Right atrium auricular region (tissue), 2 donors: ENCODE measurements at regions not wholly inside any gene's neighbourhood (a gene's known extent, or its start where the extent isn't known, plus 50 kb on each side); places are given as distances from the start of the nearest gene placed in this dataset.

Source experiments
- DNase-seq: peaks from one replicate; pipeline ENCODE4 v3.0.0-alpha.2; 2019; ENCODE audit warnings: low spot score
- H3K27ac ChIP-seq, 2 donors: fragments of 200-600 bp; sonication (generic); 1 replicate in 1 of 2; 2 replicates in 1 of 2; pipeline ENCODE4 v1.5.1; 2016 to 2019
- H3K27me3 ChIP-seq, 2 donors: fragments of 200-600 bp; sonication (generic); one replicate each; pipeline versions ENCODE4 v1.5.1 to v1.6.0; 2017 to 2019
- H3K36me3 ChIP-seq: fragments of 200-600 bp; sonication (generic); one replicate; pipeline ENCODE4 v1.5.1; 2016
- H3K4me1 ChIP-seq, 2 donors: fragments of 200-600 bp; sonication (generic); one replicate each; pipeline versions ENCODE4 v1.5.1 to v1.6.0; 2017 to 2019
- H3K4me3 ChIP-seq, 2 donors: fragments of 200-600 bp; sonication (generic); 1 replicate in 1 of 2; 2 replicates in 1 of 2; pipeline ENCODE4 v1.5.1; 2017 to 2019; ENCODE audit warnings: mild to moderate bottlenecking in 1 of 2, moderate library complexity in 1 of 2
- H3K9me3 ChIP-seq, 2 donors: fragments of 200-600 bp; sonication (generic); one replicate each; pipeline ENCODE4 v1.5.1; 2019
- TF ChIP-seq, protein P1 (sequence below), 2 donors: fragments of 200-600 bp; sonication (generic); IDR thresholded peaks; one replicate each; pipeline ENCODE4 v1.5.1; 2019; ENCODE audit warnings: antibody characterized with exemption in 2 of 2

DNA sequence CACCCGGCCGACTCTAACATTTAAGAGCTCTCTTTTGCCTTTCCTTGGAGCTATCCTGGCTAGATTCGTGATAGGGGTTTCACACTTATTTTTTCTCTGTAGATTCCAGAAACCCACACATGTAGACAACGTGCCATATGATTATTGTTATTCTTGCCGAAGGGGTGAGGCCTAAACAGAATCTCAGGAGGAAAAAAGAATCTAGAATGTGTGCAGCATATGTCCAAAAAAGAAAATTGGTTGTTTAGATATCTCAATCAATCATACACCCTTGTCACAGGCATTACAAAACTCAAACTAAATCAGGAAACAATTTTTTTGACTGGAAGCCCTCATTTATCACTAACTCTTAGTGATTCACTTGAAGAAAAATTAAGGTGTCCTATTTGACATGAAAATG, 66.9 kb upstream of the TGM3 start:
- Histone ChIP-seq H3K27me3 (no peaks in the 10 kb centered on the region), H3K27ac (no peak overlapping the region), H3K36me3 (no peaks in the 10 kb centered on the region), H3K4me1 (no peaks in the 10 kb centered on the region), H3K4me3 (no peak overlapping the region), H3K9me3 (no peaks in the 10 kb centered on the region)
- no peak for DNase-seq
- TF ChIP-seq, protein P1, sequence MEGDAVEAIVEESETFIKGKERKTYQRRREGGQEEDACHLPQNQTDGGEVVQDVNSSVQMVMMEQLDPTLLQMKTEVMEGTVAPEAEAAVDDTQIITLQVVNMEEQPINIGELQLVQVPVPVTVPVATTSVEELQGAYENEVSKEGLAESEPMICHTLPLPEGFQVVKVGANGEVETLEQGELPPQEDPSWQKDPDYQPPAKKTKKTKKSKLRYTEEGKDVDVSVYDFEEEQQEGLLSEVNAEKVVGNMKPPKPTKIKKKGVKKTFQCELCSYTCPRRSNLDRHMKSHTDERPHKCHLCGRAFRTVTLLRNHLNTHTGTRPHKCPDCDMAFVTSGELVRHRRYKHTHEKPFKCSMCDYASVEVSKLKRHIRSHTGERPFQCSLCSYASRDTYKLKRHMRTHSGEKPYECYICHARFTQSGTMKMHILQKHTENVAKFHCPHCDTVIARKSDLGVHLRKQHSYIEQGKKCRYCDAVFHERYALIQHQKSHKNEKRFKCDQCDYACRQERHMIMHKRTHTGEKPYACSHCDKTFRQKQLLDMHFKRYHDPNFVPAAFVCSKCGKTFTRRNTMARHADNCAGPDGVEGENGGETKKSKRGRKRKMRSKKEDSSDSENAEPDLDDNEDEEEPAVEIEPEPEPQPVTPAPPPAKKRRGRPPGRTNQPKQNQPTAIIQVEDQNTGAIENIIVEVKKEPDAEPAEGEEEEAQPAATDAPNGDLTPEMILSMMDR (IDR thresholded peaks at IDR 0.05): no peak

DNA sequence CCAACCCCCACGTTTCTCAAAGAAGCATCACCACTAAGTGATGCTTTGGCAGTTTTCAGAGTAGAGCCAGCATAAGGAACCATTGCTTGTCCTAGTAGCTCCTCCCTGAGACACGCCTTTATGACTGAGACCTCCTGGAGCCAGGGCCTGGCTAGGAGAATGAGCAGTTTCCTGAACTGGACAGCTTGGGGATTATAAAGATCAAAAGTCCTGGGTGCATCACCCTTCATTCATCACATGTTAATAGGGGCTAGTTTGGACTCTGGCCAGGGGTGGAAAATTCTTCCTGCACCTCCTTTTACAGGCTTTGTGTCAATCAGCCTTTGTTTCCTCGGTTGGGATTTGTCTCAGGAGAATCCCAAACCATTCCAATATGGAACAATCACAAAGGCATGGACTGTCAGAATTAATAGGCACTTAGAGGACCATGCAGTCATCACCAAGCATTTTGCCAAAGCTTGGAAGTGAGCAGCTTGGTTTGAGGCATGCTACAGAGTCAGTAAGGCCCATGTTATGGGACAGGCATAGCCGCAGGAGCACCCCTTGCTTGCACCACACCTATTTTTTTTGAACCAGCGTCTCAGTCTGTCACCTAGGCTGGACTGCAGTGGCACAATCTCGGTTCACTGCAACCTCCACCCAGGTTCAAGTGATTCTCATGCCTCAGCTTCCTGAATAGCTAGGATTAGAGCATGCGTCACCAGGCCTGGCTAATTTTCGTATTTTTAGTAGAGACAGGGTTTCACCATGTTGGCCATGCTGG, 64.9 kb upstream of the TGM3 start:
- Histone ChIP-seq H3K36me3 (no peaks in the 10 kb centered on the region), H3K4me3 (no peak overlapping the region), H3K9me3 (no peaks in the 10 kb centered on the region), H3K4me1 (no peaks in the 10 kb centered on the region), H3K27ac (no peak overlapping the region), H3K27me3 (no peaks in the 10 kb centered on the region)
- DNase-seq: no peak
- TF ChIP-seq, protein P1 (IDR thresholded peaks at IDR 0.05): no peak

DNA sequence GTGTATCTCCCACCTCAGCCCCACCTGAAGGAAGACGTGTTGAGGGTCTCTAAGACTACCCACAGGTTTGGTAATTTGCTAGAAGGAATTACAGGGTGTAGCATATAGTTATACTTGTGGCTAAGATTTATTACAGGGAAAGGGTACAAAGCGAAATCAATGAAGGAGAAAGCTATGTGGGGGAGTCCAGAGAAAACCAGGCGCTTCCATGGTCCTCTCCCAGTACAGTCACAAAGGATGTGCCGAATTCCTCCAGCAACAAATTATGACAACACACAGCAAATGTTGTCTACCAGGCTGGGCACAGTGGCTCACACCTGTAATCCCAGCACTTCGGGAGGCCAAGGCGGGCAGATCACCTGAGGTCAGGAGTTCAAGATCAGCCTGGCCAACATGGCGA, 64.1 kb upstream of the TGM3 start:
- TF ChIP-seq, protein P1 (IDR thresholded peaks at IDR 0.05): no peak
- H3K36me3 ChIP-seq: no peaks in the 10 kb centered on the region

DNA sequence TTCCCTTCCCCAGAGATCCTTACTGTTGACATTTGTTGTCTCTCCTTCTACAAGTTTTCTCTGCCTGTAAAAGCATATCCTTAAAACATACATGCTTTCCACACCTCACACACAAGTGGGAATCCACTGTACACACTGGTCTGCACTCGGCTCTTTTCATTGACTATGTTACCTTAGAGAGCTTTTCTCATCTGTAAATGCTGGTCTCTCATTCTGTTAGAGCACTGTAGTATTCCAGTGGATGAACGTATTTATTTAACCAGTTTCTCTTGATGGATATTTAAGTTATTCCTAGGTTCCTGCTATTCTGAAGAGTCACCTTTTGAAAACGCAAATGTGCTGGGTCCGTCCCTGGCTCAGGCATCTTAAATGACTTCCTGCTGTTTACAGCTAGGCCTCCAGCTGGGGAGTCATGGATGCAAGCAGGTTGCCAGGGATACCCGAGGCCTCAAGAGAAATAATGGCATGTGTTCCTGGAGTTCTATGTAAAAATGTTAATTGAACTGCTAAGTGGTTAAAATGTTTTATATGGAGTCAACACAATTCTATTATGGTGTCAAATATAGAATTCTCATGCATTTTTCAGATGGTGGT, 61.1 kb upstream of the TGM3 start:
- Histone ChIP-seq H3K4me1 (no peaks in the 10 kb centered on the region), H3K27ac (no peak overlapping the region), H3K9me3 (no peaks in the 10 kb centered on the region), H3K36me3 (no peaks in the 10 kb centered on the region), H3K27me3 (no peaks in the 10 kb centered on the region), H3K4me3 (no peak overlapping the region)
- TF ChIP-seq, protein P1 (IDR thresholded peaks at IDR 0.05): no peak
- DNase-seq: no peak

More for the DNA sequence above, 64.1 kb upstream of the TGM3 start:
- Histone ChIP-seq H3K9me3 (no peaks in the 10 kb centered on the region), H3K27me3 (no peaks in the 10 kb centered on the region), H3K27ac (no peak overlapping the region), H3K4me1 (no peaks in the 10 kb centered on the region), H3K4me3 (no peak overlapping the region)
- no peak for DNase-seq

DNA sequence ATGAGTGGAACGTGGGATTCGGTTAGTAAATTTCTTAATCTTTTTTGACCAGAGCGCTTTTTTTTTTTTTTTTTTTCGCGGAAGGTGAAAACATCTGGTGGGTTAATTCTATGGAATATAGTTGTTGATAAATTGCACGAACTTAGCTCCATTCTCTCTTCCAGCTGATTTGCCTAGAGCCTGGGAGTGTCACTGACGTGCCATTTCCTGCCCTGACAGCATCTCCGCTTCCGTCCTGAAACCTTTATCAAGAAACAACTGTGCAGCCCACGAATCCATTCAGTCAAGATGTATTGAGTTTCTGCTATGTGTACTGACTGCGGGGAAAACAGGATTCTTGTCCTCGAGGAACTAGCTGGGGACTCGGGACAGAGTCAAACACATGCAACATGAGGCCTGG, 59.5 kb upstream of the TGM3 start:
- no peaks in the 10 kb centered on the region for H3K27me3 ChIP-seq
- peak overlapping the region in 1 of 2 donors; percentile 34 for H3K27ac ChIP-seq
- TF ChIP-seq, protein P1 (IDR thresholded peaks at IDR 0.05): no peak
- H3K9me3 ChIP-seq: no peaks in the 10 kb centered on the region
- no peaks in the 10 kb centered on the region for H3K36me3 ChIP-seq
- H3K4me3 ChIP-seq: no peak overlapping the region
- DNase-seq: no peak
- no peaks in the 10 kb centered on the region for H3K4me1 ChIP-seq
